ENCODE measurements at regions not wholly inside any gene's neighbourhood (a gene's known extent, or its start where the extent isn't known, plus 50 kb on each side); places are given as distances from the start of the nearest gene placed in this dataset.

DNA sequence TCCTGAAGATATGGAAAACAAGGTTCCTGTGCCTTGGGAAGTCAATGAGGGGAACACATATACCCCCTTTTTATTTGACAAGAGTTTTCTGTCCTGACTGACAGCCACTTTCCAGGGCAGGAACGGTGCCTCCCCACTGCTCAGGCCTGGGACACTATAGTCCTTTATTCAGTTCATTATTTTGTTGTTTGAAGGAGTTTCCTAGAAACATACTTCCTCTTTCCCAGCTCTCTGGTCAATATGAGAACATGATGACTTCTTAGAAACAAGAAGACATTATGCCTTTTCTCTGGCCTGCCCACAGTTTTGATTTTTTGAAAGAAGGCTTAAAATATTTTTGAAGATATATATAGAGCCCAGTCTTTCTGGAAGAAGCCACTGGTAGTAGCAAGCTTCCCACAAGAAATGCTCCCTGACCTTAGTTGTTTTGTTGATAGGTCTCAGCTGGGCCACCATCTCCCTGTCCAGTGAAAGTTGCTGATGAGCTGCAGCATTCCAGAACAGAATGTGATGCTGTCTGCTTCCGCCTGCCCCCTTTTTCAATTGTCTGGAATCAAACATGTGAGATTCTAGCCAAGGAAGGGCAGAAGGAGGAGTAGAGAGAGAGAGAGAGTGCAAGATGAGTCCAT lies 122.7 kb upstream of the ADRA1D start:
- H3K36me3 Mint-ChIP-seq (ENCODE audit: low read depth), result no peaks in the 10 kb centered on the region
- H3K4me3 Mint-ChIP-seq, result no peak overlapping the region
- peak overlapping the region in 1 of 3 experiments; percentile 14 for H3K27ac Mint-ChIP-seq
- TF ChIP-seq, protein P1, sequence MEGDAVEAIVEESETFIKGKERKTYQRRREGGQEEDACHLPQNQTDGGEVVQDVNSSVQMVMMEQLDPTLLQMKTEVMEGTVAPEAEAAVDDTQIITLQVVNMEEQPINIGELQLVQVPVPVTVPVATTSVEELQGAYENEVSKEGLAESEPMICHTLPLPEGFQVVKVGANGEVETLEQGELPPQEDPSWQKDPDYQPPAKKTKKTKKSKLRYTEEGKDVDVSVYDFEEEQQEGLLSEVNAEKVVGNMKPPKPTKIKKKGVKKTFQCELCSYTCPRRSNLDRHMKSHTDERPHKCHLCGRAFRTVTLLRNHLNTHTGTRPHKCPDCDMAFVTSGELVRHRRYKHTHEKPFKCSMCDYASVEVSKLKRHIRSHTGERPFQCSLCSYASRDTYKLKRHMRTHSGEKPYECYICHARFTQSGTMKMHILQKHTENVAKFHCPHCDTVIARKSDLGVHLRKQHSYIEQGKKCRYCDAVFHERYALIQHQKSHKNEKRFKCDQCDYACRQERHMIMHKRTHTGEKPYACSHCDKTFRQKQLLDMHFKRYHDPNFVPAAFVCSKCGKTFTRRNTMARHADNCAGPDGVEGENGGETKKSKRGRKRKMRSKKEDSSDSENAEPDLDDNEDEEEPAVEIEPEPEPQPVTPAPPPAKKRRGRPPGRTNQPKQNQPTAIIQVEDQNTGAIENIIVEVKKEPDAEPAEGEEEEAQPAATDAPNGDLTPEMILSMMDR (IDR thresholded peaks at IDR 0.05; ENCODE audit: unreplicated experiment in 3 of 3), result no peak
- peaks cover 2% of the 10 kb centered on the region for H3K9me3 Mint-ChIP-seq
- peaks cover 8% of the 10 kb centered on the region for H3K27me3 Mint-ChIP-seq (ENCODE audit: low read depth)
- H3K4me1 Mint-ChIP-seq, result peaks cover 10% of the 10 kb centered on the region

GRCh38 chr20:4370851-4371250 lies 121.8 kb upstream of the ADRA1D start:
- TF ChIP-seq, protein P1 (IDR thresholded peaks at IDR 0.05; ENCODE audit: unreplicated experiment in 3 of 3), result no peak
- peaks cover 6% of the 10 kb centered on the region for H3K9me3 Mint-ChIP-seq
- peaks cover 2% of the 10 kb centered on the region for H3K27me3 Mint-ChIP-seq (ENCODE audit: low read depth)
- H3K4me1 Mint-ChIP-seq, result peaks cover 6% of the 10 kb centered on the region
- H3K36me3 Mint-ChIP-seq (ENCODE audit: low read depth), result no peaks in the 10 kb centered on the region
- H3K4me3 Mint-ChIP-seq, result no peak overlapping the region
- H3K27ac Mint-ChIP-seq, result no peak overlapping the region

DNA sequence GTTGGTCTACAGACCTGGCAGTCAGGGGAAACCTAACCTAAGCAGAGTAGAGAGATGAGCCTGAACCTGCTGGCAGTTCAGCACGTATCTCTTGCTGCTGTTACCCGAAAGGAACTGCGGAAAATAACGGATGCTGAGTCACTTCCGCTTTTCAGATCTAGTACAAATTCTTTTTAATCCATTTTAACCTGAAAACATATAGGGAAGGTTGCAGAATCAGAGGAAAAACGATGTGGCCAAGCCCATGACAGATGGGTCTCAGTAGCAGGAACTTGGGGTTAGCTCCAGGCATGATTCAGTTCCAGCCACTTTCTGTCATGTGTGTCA lies 120.7 kb upstream of the ADRA1D start:
- no peak overlapping the region for H3K27ac Mint-ChIP-seq
- TF ChIP-seq, protein P1 (IDR thresholded peaks at IDR 0.05; ENCODE audit: unreplicated experiment in 3 of 3), result no peak
- no peaks in the 10 kb centered on the region for H3K27me3 Mint-ChIP-seq (ENCODE audit: low read depth)
- H3K36me3 Mint-ChIP-seq (ENCODE audit: low read depth), result no peaks in the 10 kb centered on the region
- peaks cover 6% of the 10 kb centered on the region for H3K9me3 Mint-ChIP-seq
- H3K4me3 Mint-ChIP-seq, result no peak overlapping the region
- peaks cover 10% of the 10 kb centered on the region for H3K4me1 Mint-ChIP-seq

GRCh38 chr20:4369119-4369797 lies 120.2 kb upstream of the ADRA1D start:
- no peaks in the 10 kb centered on the region for H3K36me3 Mint-ChIP-seq (ENCODE audit: low read depth)
- peaks cover 6% of the 10 kb centered on the region for H3K9me3 Mint-ChIP-seq
- TF ChIP-seq, protein P1 (IDR thresholded peaks at IDR 0.05; ENCODE audit: unreplicated experiment in 3 of 3), result no peak
- peaks cover 10% of the 10 kb centered on the region for H3K4me1 Mint-ChIP-seq
- no peak overlapping the region for H3K27ac Mint-ChIP-seq
- no peaks in the 10 kb centered on the region for H3K27me3 Mint-ChIP-seq (ENCODE audit: low read depth)
- no peak overlapping the region for H3K4me3 Mint-ChIP-seq

GRCh38 chr20:4366076-4366475 lies 117.0 kb upstream of the ADRA1D start:
- Mint-ChIP-seq H3K4me1 (peaks cover 10% of the 10 kb centered on the region), H3K27me3 (ENCODE audit: low read depth) (peaks cover 9% of the 10 kb centered on the region), H3K36me3 (ENCODE audit: low read depth) (no peaks in the 10 kb centered on the region), H3K4me3 (no peak overlapping the region), H3K27ac (no peak overlapping the region), H3K9me3 (peaks cover 8% of the 10 kb centered on the region)
- TF ChIP-seq, protein P1 (IDR thresholded peaks at IDR 0.05; ENCODE audit: unreplicated experiment in 3 of 3), result no peak

- TF ChIP-seq, protein P1 (IDR thresholded peaks at IDR 0.05; ENCODE audit: unreplicated experiment in 3 of 3), result no peak
- Mint-ChIP-seq H3K36me3 (ENCODE audit: low read depth) (no peaks in the 10 kb centered on the region), H3K4me3 (no peak overlapping the region), H3K4me1 (peaks cover 5% of the 10 kb centered on the region), H3K27ac (no peak overlapping the region), H3K27me3 (ENCODE audit: low read depth) (peaks cover 17% of the 10 kb centered on the region), H3K9me3 (peaks cover 13% of the 10 kb centered on the region)
These were observed 109.5 kb upstream of the ADRA1D start for GRCh38 chr20:4358552-4358951.
